ENCODE measurements at regions not wholly inside any gene's neighbourhood (a gene's known extent, or its start where the extent isn't known, plus 50 kb on each side); places are given as distances from the start of the nearest gene placed in this dataset.

DNA sequence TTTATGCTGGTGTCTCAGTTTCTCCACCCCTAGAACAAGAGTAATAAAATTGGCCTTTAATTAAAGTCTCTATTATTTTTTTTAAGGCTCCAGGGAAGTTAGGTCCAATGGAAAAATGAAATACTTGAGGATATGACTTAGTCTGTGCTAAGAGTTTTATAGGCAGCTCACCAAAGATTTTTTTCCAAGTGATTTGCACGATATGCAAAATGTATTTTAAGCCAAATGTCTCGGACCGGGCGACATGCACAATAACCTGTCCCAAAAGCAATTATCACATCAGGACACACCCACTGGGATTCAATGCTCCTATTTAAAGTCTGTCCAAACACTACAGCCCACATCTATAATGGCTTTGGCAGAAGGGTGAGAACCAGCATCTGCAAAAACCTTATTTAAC is 136.1 kb upstream of the ANKH start (continued):
- TF ChIP-seq RNF2 (IDR thresholded peaks at IDR 0.05; ENCODE audit: borderline replicate concordance, low read depth, low read length, missing control alignments, poor library complexity, severe bottlenecking) = no peak
- TF ChIP-seq, protein P1, sequence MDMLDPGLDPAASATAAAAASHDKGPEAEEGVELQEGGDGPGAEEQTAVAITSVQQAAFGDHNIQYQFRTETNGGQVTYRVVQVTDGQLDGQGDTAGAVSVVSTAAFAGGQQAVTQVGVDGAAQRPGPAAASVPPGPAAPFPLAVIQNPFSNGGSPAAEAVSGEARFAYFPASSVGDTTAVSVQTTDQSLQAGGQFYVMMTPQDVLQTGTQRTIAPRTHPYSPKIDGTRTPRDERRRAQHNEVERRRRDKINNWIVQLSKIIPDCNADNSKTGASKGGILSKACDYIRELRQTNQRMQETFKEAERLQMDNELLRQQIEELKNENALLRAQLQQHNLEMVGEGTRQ (IDR thresholded peaks at IDR 0.05; ENCODE audit: low read length) = no peak

Data from H1 (cell line).